HCT116 (cell line): ENCODE measurements at regions not wholly inside any gene's neighbourhood (a gene's known extent, or its start where the extent isn't known, plus 50 kb on each side); places are given as distances from the start of the nearest gene placed in this dataset.

ENCODE experiments used
- EZH2 ChIP-seq: fragments of 200-600 bp; sonication (generic); IDR thresholded peaks from 2 replicates; pipeline ENCODE4 v1.6.1; 2017; ENCODE audit warnings: antibody characterized with exemption, mixed run types
- POLR2A ChIP-seq: IDR thresholded peaks from 2 replicates; pipeline ENCODE4 v1.7.0; 2011; ENCODE audit warnings: borderline replicate concordance; ENCODE audit not compliant: insufficient read depth, insufficient read length; ENCODE audit errors: extremely low read depth
- TF ChIP-seq, protein P1 (sequence below), 3 experiments: fragments of 200-600 bp in 1 of 3; sonication (generic) in 1 of 3; IDR thresholded peaks in 2 of 3; conservative IDR thresholded peaks in 1 of 3; 2 replicates each; pipeline ENCODE4 v1.5.1; 2012 to 2017; ENCODE audit warnings: low read depth in 2 of 3, low read length in 2 of 3, antibody characterized with exemption in 1 of 3, borderline replicate concordance in 1 of 3, control low read depth in 1 of 3, mild to moderate bottlenecking in 1 of 3, mixed read lengths in 1 of 3, mixed run types in 1 of 3, moderate library complexity in 1 of 3; ENCODE audit not compliant: insufficient read depth in 1 of 3
- TF ChIP-seq, protein P2 (sequence below): IDR thresholded peaks from 2 replicates; pipeline ENCODE4 v1.6.1; 2012; ENCODE audit warnings: low read depth

DNA sequence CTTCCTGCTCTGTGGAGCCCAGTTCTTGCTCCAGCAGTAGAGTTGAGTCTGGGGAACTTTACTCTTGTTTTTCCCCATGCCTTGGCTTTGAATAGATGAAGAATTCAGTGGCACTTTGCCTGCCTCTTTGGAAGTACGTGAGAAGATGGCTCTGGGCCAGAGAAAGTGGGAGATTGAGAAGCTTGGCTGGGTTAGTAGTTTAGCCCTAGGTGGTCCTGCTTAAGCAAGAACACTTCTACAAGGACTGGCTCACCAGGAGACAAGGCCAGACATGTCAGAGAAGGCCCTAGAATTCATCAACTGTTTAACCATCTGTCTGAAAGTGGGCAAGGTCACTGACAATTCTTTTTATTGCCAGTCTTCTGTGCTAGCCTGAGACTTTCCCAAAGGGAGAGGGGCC lies 410.3 kb downstream of the TYW1 start:
- TF ChIP-seq EZH2 (no peak), POLR2A (no peak)
- TF ChIP-seq, protein P1, sequence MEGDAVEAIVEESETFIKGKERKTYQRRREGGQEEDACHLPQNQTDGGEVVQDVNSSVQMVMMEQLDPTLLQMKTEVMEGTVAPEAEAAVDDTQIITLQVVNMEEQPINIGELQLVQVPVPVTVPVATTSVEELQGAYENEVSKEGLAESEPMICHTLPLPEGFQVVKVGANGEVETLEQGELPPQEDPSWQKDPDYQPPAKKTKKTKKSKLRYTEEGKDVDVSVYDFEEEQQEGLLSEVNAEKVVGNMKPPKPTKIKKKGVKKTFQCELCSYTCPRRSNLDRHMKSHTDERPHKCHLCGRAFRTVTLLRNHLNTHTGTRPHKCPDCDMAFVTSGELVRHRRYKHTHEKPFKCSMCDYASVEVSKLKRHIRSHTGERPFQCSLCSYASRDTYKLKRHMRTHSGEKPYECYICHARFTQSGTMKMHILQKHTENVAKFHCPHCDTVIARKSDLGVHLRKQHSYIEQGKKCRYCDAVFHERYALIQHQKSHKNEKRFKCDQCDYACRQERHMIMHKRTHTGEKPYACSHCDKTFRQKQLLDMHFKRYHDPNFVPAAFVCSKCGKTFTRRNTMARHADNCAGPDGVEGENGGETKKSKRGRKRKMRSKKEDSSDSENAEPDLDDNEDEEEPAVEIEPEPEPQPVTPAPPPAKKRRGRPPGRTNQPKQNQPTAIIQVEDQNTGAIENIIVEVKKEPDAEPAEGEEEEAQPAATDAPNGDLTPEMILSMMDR (IDR thresholded peaks at IDR 0.05 in 2 of 3, conservative IDR thresholded peaks at IDR 0.05 in 1 of 3; ENCODE audit: borderline replicate concordance in 1 of 3, insufficient read depth in 1 of 3, low read depth in 2 of 3, low read length in 2 of 3) = no peak
- TF ChIP-seq, protein P2, sequence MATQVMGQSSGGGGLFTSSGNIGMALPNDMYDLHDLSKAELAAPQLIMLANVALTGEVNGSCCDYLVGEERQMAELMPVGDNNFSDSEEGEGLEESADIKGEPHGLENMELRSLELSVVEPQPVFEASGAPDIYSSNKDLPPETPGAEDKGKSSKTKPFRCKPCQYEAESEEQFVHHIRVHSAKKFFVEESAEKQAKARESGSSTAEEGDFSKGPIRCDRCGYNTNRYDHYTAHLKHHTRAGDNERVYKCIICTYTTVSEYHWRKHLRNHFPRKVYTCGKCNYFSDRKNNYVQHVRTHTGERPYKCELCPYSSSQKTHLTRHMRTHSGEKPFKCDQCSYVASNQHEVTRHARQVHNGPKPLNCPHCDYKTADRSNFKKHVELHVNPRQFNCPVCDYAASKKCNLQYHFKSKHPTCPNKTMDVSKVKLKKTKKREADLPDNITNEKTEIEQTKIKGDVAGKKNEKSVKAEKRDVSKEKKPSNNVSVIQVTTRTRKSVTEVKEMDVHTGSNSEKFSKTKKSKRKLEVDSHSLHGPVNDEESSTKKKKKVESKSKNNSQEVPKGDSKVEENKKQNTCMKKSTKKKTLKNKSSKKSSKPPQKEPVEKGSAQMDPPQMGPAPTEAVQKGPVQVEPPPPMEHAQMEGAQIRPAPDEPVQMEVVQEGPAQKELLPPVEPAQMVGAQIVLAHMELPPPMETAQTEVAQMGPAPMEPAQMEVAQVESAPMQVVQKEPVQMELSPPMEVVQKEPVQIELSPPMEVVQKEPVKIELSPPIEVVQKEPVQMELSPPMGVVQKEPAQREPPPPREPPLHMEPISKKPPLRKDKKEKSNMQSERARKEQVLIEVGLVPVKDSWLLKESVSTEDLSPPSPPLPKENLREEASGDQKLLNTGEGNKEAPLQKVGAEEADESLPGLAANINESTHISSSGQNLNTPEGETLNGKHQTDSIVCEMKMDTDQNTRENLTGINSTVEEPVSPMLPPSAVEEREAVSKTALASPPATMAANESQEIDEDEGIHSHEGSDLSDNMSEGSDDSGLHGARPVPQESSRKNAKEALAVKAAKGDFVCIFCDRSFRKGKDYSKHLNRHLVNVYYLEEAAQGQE = no peak
